ENCODE measurements at regions not wholly inside any gene's neighbourhood (a gene's known extent, or its start where the extent isn't known, plus 50 kb on each side); places are given as distances from the start of the nearest gene placed in this dataset.

GRCh38 chr17:54770836-54771235 lies 129.8 kb upstream of the TOM1L1 start:
- TF ChIP-seq, protein P1, sequence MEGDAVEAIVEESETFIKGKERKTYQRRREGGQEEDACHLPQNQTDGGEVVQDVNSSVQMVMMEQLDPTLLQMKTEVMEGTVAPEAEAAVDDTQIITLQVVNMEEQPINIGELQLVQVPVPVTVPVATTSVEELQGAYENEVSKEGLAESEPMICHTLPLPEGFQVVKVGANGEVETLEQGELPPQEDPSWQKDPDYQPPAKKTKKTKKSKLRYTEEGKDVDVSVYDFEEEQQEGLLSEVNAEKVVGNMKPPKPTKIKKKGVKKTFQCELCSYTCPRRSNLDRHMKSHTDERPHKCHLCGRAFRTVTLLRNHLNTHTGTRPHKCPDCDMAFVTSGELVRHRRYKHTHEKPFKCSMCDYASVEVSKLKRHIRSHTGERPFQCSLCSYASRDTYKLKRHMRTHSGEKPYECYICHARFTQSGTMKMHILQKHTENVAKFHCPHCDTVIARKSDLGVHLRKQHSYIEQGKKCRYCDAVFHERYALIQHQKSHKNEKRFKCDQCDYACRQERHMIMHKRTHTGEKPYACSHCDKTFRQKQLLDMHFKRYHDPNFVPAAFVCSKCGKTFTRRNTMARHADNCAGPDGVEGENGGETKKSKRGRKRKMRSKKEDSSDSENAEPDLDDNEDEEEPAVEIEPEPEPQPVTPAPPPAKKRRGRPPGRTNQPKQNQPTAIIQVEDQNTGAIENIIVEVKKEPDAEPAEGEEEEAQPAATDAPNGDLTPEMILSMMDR (IDR thresholded peaks at IDR 0.05): no peak
- no peak for TF ChIP-seq POLR2A (IDR thresholded peaks at IDR 0.05)

Data from stomach (tissue), 4 donors.